GM13977 (cell line): ENCODE measurements at regions not wholly inside any gene's neighbourhood (a gene's known extent, or its start where the extent isn't known, plus 50 kb on each side); places are given as distances from the start of the nearest gene placed in this dataset.

Experiments used
- DNase-seq: peaks from one replicate; pipeline ENCODE4 v3.0.0; 2012; ENCODE audit warnings: low spot score
- in situ Hi-C: fragments of 300-500 bp; cut with MboI; formaldehyde crosslinking; loops from one replicate; pipeline ENCODE4 v1.12.0; 2022; ENCODE audit warnings: low sequenced_read_pairs, low pct_unique_long_range_greater_than_20kb, mixed read lengths, inconsistent platforms; ENCODE audit not compliant: unreplicated experiment
- TF ChIP-seq, protein P1 (sequence below): IDR thresholded peaks from 2 replicates; pipeline ENCODE4 v1.5.1; 2012; ENCODE audit warnings: mild to moderate bottlenecking, control low read depth; ENCODE audit not compliant: insufficient read depth; ENCODE audit errors: extremely low read depth, missing control alignments

DNA sequence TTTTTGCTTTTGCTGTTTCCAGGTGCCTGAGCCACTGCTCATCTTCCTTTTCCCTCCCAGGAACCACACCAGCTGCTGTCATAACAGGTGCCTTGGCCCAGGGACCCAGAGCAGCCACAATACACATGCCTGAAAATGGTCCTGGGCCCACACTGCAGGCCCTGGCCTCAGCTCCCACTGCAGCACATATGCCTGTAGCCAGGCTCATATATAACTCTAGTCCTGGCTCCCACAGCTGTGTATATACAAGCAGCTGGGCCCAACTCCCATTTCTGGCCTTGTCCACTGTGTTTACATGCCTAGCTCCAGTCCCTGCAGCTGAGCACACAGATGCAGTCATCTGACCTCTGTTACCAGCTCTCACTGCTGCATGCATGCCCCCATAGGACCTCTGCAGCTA is 930.5 kb downstream of the ADGRL3 start:
- in situ Hi-C loops = no loop called here
- no peak for DNase-seq
- TF ChIP-seq, protein P1, sequence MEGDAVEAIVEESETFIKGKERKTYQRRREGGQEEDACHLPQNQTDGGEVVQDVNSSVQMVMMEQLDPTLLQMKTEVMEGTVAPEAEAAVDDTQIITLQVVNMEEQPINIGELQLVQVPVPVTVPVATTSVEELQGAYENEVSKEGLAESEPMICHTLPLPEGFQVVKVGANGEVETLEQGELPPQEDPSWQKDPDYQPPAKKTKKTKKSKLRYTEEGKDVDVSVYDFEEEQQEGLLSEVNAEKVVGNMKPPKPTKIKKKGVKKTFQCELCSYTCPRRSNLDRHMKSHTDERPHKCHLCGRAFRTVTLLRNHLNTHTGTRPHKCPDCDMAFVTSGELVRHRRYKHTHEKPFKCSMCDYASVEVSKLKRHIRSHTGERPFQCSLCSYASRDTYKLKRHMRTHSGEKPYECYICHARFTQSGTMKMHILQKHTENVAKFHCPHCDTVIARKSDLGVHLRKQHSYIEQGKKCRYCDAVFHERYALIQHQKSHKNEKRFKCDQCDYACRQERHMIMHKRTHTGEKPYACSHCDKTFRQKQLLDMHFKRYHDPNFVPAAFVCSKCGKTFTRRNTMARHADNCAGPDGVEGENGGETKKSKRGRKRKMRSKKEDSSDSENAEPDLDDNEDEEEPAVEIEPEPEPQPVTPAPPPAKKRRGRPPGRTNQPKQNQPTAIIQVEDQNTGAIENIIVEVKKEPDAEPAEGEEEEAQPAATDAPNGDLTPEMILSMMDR = no peak

DNA sequence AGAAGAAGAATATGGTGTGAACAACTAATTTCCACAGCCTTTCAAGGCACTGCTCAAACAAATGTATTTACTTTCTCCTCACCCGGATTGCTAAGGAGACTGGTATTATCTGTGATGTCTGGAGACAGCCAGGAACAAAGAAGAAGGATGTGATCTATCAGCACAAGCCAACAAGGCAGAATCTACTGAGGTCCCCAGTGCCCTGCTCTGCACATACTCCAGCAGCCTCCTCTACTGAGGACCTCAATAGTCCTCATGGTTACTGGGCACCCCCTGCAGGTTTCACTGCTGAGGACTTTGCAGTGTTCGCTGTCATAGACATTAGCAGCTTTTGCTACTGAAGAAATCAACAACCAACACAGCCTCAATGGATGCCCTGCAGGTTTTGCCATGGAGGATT is 930.1 kb downstream of the ADGRL3 start:
- DNase-seq = no peak
- TF ChIP-seq, protein P1 = no peak
- in situ Hi-C loops = no loop called here
